HEK293 (cell line): ENCODE measurements at regions not wholly inside any gene's neighbourhood (a gene's known extent, or its start where the extent isn't known, plus 50 kb on each side); places are given as distances from the start of the nearest gene placed in this dataset.
A peak's percentile ranks its signal among the peaks of the same experiment; 100 is the strongest.

Experiments used
- CTCF ChIA-PET: fragments of 350-600 bp; formaldehyde crosslinking; extraction: SDS; loops from one replicate; lab custom pipeline; 2021; ENCODE audit warnings: antibody characterized with exemption; lab: Yijun Ruan, JAX
- POLR2A ChIA-PET: fragments of 300-600 bp; formaldehyde crosslinking; extraction: SDS; loops from one replicate; lab custom pipeline; 2020; ENCODE audit warnings: antibody characterized with exemption, inconsistent platforms; lab: Yijun Ruan, JAX
- H3K27ac ChIP-seq: fragments of 200-500 bp; sonication (Bioruptor generic); 2 replicates; pipeline ENCODE4 v1.5.1; 2014; ENCODE audit warnings: low read depth, low read length, control low read depth, inconsistent platforms; ENCODE audit errors: extremely low read depth
- H3K36me3 ChIP-seq, 2 experiments: fragments of 200-500 bp in 1 of 2; sonication (Bioruptor generic) in 1 of 2; 1 replicate in 1 of 2; 2 replicates in 1 of 2; pipeline ENCODE4 v1.5.1; 2014 to 2017; ENCODE audit warnings: inconsistent platforms in 2 of 2, low read length in 2 of 2; ENCODE audit not compliant: control insufficient read depth in 2 of 2, insufficient read depth in 1 of 2
- H3K4me1 ChIP-seq: fragments of 200-500 bp; sonication (Bioruptor generic); 2 replicates; pipeline ENCODE4 v1.5.1; 2014; ENCODE audit warnings: mild to moderate bottlenecking, low read length, inconsistent platforms; ENCODE audit not compliant: control insufficient read depth, insufficient read depth
- H3K4me3 ChIP-seq: 2 replicates; pipeline ENCODE4 v1.5.1; 2011; ENCODE audit warnings: low read depth, mild to moderate bottlenecking, control low read depth, low read length, moderate library complexity
- H3K9me3 ChIP-seq: fragments of 200-500 bp; sonication (Bioruptor generic); 2 replicates; pipeline ENCODE4 v1.5.1; 2014; ENCODE audit warnings: low read depth, low read length, inconsistent platforms; ENCODE audit not compliant: control insufficient read depth, insufficient read depth
- EGR2 ChIP-seq: fragments of 450-650 bp; formaldehyde crosslinking; IDR thresholded peaks from 2 replicates; pipeline ENCODE4 v1.5.1; 2016; ENCODE audit warnings: low read depth, missing biosample characterization, missing genetic modification characterization
- IKZF3 ChIP-seq: fragments of 450-650 bp; IDR thresholded peaks from 2 replicates; pipeline ENCODE4 v1.5.0; 2018; ENCODE audit warnings: missing biosample characterization, mild to moderate bottlenecking, missing genetic modification characterization, moderate library complexity
- INSM2 ChIP-seq: fragments of 450-650 bp; formaldehyde crosslinking; IDR thresholded peaks from 2 replicates; pipeline ENCODE4 v1.5.1; 2016; ENCODE audit warnings: missing biosample characterization, missing genetic modification characterization
- KLF10 ChIP-seq: fragments of 450-650 bp; IDR thresholded peaks from 2 replicates; pipeline ENCODE4 v1.5.1; 2018; ENCODE audit warnings: missing biosample characterization, mild to moderate bottlenecking, missing genetic modification characterization
- KLF17 ChIP-seq: fragments of 450-650 bp; formaldehyde crosslinking; IDR thresholded peaks from 2 replicates; pipeline ENCODE4 v1.5.1; 2016; ENCODE audit warnings: missing biosample characterization, missing genetic modification characterization
- PATZ1 ChIP-seq: fragments of 450-650 bp; formaldehyde crosslinking; IDR thresholded peaks from 2 replicates; pipeline ENCODE4 v1.5.1; 2016; ENCODE audit warnings: missing biosample characterization, missing genetic modification characterization
- PRDM6 ChIP-seq: fragments of 450-650 bp; formaldehyde crosslinking; IDR thresholded peaks from 2 replicates; pipeline ENCODE4 v1.5.1; 2017; ENCODE audit warnings: missing biosample characterization, missing genetic modification characterization
- SCRT1 ChIP-seq: fragments of 450-650 bp; formaldehyde crosslinking; IDR thresholded peaks from 2 replicates; pipeline ENCODE4 v1.5.1; 2016; ENCODE audit warnings: missing biosample characterization, missing genetic modification characterization, borderline replicate concordance
- SCRT2 ChIP-seq: fragments of 450-650 bp; formaldehyde crosslinking; IDR thresholded peaks from 2 replicates; pipeline ENCODE4 v1.5.1; 2016; ENCODE audit warnings: missing biosample characterization, missing genetic modification characterization
- SP2 ChIP-seq: fragments of 450-650 bp; formaldehyde crosslinking; IDR thresholded peaks from 2 replicates; pipeline ENCODE4 v1.5.1; 2016; ENCODE audit warnings: missing biosample characterization, missing genetic modification characterization
- YY2 ChIP-seq: fragments of 450-650 bp; formaldehyde crosslinking; IDR thresholded peaks from 2 replicates; pipeline ENCODE4 v1.5.1; 2016; ENCODE audit warnings: missing biosample characterization, missing genetic modification characterization
- ZBTB1 ChIP-seq: fragments of 450-650 bp; formaldehyde crosslinking; IDR thresholded peaks from 2 replicates; pipeline ENCODE4 v1.5.1; 2016; ENCODE audit warnings: missing biosample characterization, missing genetic modification characterization
- ZBTB10 ChIP-seq: fragments of 450-650 bp; formaldehyde crosslinking; IDR thresholded peaks from 2 replicates; pipeline ENCODE4 v1.5.1; 2016; ENCODE audit warnings: missing biosample characterization, missing genetic modification characterization
- ZBTB49 ChIP-seq: fragments of 450-650 bp; formaldehyde crosslinking; IDR thresholded peaks from 2 replicates; pipeline ENCODE4 v1.5.1; 2016; ENCODE audit warnings: missing biosample characterization, missing genetic modification characterization, low read depth
- ZFHX2 ChIP-seq: fragments of 450-650 bp; formaldehyde crosslinking; conservative IDR thresholded peaks from 2 replicates; pipeline ENCODE4 v1.5.1; 2016; ENCODE audit warnings: missing biosample characterization, missing genetic modification characterization
- ZFP37 ChIP-seq: fragments of 450-650 bp; formaldehyde crosslinking; IDR thresholded peaks from 2 replicates; pipeline ENCODE4 v1.5.1; 2016; ENCODE audit warnings: missing biosample characterization, missing genetic modification characterization
- ZNF132 ChIP-seq: fragments of 450-650 bp; formaldehyde crosslinking; IDR thresholded peaks from 2 replicates; pipeline ENCODE4 v1.5.1; 2017; ENCODE audit warnings: missing biosample characterization, missing genetic modification characterization, borderline replicate concordance
- ZNF157 ChIP-seq: fragments of 450-650 bp; formaldehyde crosslinking; IDR thresholded peaks from 2 replicates; pipeline ENCODE4 v1.5.1; 2016; ENCODE audit warnings: missing biosample characterization, missing genetic modification characterization
- ZNF16 ChIP-seq: fragments of 450-650 bp; formaldehyde crosslinking; IDR thresholded peaks from 2 replicates; pipeline ENCODE4 v1.5.1; 2016; ENCODE audit warnings: low read depth, missing biosample characterization, missing genetic modification characterization
- ZNF2 ChIP-seq: fragments of 450-650 bp; formaldehyde crosslinking; IDR thresholded peaks from 2 replicates; pipeline ENCODE4 v1.5.1; 2016; ENCODE audit warnings: missing biosample characterization, missing genetic modification characterization
- ZNF223 ChIP-seq: fragments of 450-650 bp; formaldehyde crosslinking; IDR thresholded peaks from 2 replicates; pipeline ENCODE4 v1.5.1; 2016; ENCODE audit warnings: missing biosample characterization, missing genetic modification characterization
- ZNF335 ChIP-seq: fragments of 450-650 bp; formaldehyde crosslinking; conservative IDR thresholded peaks from 2 replicates; pipeline ENCODE4 v1.5.1; 2016; ENCODE audit warnings: missing biosample characterization, missing genetic modification characterization
- ZNF433 ChIP-seq: fragments of 450-650 bp; formaldehyde crosslinking; IDR thresholded peaks from 2 replicates; pipeline ENCODE4 v1.5.1; 2016; ENCODE audit warnings: missing biosample characterization, missing genetic modification characterization, low read depth
- ZNF555 ChIP-seq: fragments of 450-650 bp; formaldehyde crosslinking; conservative IDR thresholded peaks from 2 replicates; pipeline ENCODE4 v1.5.1; 2017; ENCODE audit warnings: missing biosample characterization, mild to moderate bottlenecking, missing genetic modification characterization, inconsistent platforms
- ZNF747 ChIP-seq: fragments of 450-650 bp; formaldehyde crosslinking; IDR thresholded peaks from 2 replicates; pipeline ENCODE4 v1.5.1; 2016; ENCODE audit warnings: missing biosample characterization, missing genetic modification characterization

- TF ChIP-seq ZBTB10 (peak; percentile 14; the same call in 1 of the 2 replicates), EGR2 (peak; percentile 75), ZNF747 (tag by site-specific recombination) (no peak), ZNF2 (tag by site-specific recombination) (peak; percentile 68; the same call in 1 of the 2 replicates), IKZF3 (tag by site-specific recombination) (peak; percentile 78), INSM2 (no peak)
Observed at GRCh38 chr4:1572964-1573720, 111.0 kb downstream of the FAM53A start (continued).

- Histone ChIP-seq H3K4me3 (no peak overlapping the region), H3K27ac (no peak overlapping the region), H3K4me1 (0 out of 2 replicates have a peak, but pooled peaks cover 2% of the 10 kb centered on the region), H3K36me3 (no peaks in the 10 kb centered on the region), H3K9me3 (no peaks in the 10 kb centered on the region)
- ChIA-PET CTCF (interaction anchor here (1.1 kb wide), 1 partner anchor 24 kb away, joined by 5 read pairs; no protein-coding TSS in a partner anchor), POLR2A (no interaction called here)
- TF ChIP-seq ZFHX2 (tag by site-specific recombination) (no peak), ZNF223 (tag by site-specific recombination) (no peak), ZNF132 (tag by site-specific recombination) (no peak), ZNF555 (tag by site-specific recombination) (no peak), ZBTB49 (tag by site-specific recombination) (no peak), YY2 (tag by site-specific recombination) (no peak), ZBTB1 (tag by site-specific recombination) (no peak), ZNF157 (tag by site-specific recombination) (no peak), PRDM6 (tag by site-specific recombination) (no peak), SP2 (peak; percentile 24; the same call in 1 of the 2 replicates), KLF10 (tag by site-specific recombination) (no peak), ZNF433 (tag by site-specific recombination) (no peak), ZNF16 (no peak), ZNF335 (no peak), EGR2 (no peak), KLF17 (tag by site-specific recombination) (no peak), SCRT1 (tag by site-specific recombination) (0 out of 2 replicates have a peak, but pooled peaks have one; percentile 7), PATZ1 (tag by site-specific recombination) (peak; percentile 25; the same call in 1 of the 2 replicates), SCRT2 (tag by site-specific recombination) (peak; percentile 70), ZFP37 (no peak)
Observed at GRCh38 chr4:1572521-1572920, 111.6 kb downstream of the FAM53A start.
